Fibroblast of lung (primary cell): ENCODE measurements at regions not wholly inside any gene's neighbourhood (a gene's known extent, or its start where the extent isn't known, plus 50 kb on each side); places are given as distances from the start of the nearest gene placed in this dataset.

ENCODE experiments used
- DNase-seq, 2 donors: peaks; one replicate each; pipeline versions ENCODE4 v3.0.0 to v3.0.0-alpha.2; 2010; ENCODE audit warnings: low read depth in 2 of 2
- H2AFZ ChIP-seq: 2 replicates; pipeline ENCODE4 v1.5.1; 2012; ENCODE audit warnings: low read length, control low read depth, inconsistent platforms
- H3K27ac ChIP-seq: 2 replicates; pipeline ENCODE4 v1.5.1; 2011; ENCODE audit warnings: low read length, control low read depth; ENCODE audit not compliant: insufficient read depth
- H3K27me3 ChIP-seq: 2 replicates; pipeline ENCODE4 v1.5.1; 2011; ENCODE audit warnings: mild to moderate bottlenecking, low read length; ENCODE audit not compliant: control insufficient read depth, insufficient read depth
- H3K36me3 ChIP-seq: 2 replicates; pipeline ENCODE4 v1.5.1; 2011; ENCODE audit warnings: low read length; ENCODE audit not compliant: control insufficient read depth, insufficient read depth
- H3K4me1 ChIP-seq: 2 replicates; pipeline ENCODE4 v1.5.1; 2011; ENCODE audit warnings: low read length; ENCODE audit not compliant: control insufficient read depth, insufficient read depth; ENCODE audit errors: extremely low read depth
- H3K4me2 ChIP-seq: 2 replicates; pipeline ENCODE4 v1.5.1; 2011; ENCODE audit warnings: low read length, control low read depth; ENCODE audit not compliant: insufficient read depth; ENCODE audit errors: extremely low read depth
- H3K4me3 ChIP-seq, 4 experiments: fragments of 200-600 bp in 1 of 4; sonication (generic) in 1 of 4; replicated peaks in 1 of 4; 2 replicates each; pipeline ENCODE4 v1.5.1; 2011 to 2016; ENCODE audit warnings: low read length in 4 of 4, low read depth in 3 of 4, mild to moderate bottlenecking in 3 of 4, control low read depth in 2 of 4, inconsistent platforms in 1 of 4, mixed read lengths in 1 of 4; ENCODE audit not compliant: insufficient read depth in 1 of 4; ENCODE audit errors: control extremely low read depth in 1 of 4
- H3K79me2 ChIP-seq: 2 replicates; pipeline ENCODE4 v1.5.1; 2012; ENCODE audit warnings: mild to moderate bottlenecking, low read length, inconsistent platforms; ENCODE audit not compliant: control insufficient read depth, insufficient read depth
- H3K9ac ChIP-seq: 2 replicates; pipeline ENCODE4 v1.5.1; 2011; ENCODE audit warnings: mild to moderate bottlenecking, low read length, control low read depth; ENCODE audit not compliant: insufficient read depth
- H3K9me3 ChIP-seq: 2 replicates; pipeline ENCODE4 v1.5.1; 2012; ENCODE audit warnings: low read depth, low read length; ENCODE audit not compliant: control insufficient read depth, insufficient read depth
- H4K20me1 ChIP-seq: 2 replicates; pipeline ENCODE4 v1.5.1; 2011; ENCODE audit warnings: low read length; ENCODE audit not compliant: control insufficient read depth, insufficient read depth; ENCODE audit errors: extremely low read depth
- EZH2 ChIP-seq: IDR thresholded peaks from 2 replicates; pipeline ENCODE4 v1.5.1; 2012; ENCODE audit warnings: low read length, control low read depth, mild to moderate bottlenecking; ENCODE audit errors: missing control alignments
- TF ChIP-seq, protein P1 (sequence below), 2 donors: IDR thresholded peaks in 1 of 2; conservative IDR thresholded peaks in 1 of 2; 1 replicate in 1 of 2; 2 replicates in 1 of 2; pipeline ENCODE4 v1.5.1; 2011 to 2012; ENCODE audit warnings: low read length in 2 of 2, control low read depth in 1 of 2, inconsistent platforms in 1 of 2, low read depth in 1 of 2, mild to moderate bottlenecking in 1 of 2

DNA sequence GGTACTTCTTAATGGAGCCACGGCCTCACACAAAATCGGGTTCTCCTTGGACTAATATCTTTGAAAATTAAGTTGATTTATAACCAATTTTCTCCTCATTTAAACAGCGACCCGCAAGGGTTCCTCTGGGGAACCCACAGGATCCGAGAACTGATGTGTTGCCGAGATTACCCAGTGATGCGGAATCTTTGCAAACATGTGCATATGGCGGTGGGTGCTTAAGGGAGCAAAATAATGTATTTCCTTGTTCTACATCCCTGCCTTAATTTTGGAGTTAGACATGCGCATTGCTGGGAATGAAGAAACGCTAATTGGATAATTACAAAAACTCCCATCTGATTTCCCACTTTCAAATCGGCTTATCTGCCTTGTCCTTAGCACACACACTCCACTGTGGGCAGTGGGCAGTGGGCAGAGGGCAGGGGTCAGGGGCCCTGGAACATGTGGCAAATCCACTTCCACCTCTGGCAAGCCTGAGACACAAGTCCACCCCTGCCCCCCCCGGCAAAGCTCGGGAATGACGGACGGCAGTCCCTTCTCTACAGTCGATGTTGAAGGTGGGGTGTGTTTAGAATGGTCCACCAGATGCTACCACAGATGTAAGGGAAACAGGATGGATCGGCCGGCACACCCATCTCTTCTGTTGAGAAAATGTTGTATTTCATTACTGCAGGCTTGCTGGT lies 137.4 kb upstream of the CDH4 start:
- no peak for DNase-seq
- Histone ChIP-seq H3K27ac (no peak overlapping the region), H3K4me3 (no peak overlapping the region), H3K27me3 (peaks cover 6% of the 10 kb centered on the region), H3K36me3 (no peaks in the 10 kb centered on the region), H3K9me3 (no peaks in the 10 kb centered on the region), H3K4me1 (no peaks in the 10 kb centered on the region), H3K9ac (no peak overlapping the region), H2AFZ (no peak overlapping the region), H3K4me2 (no peak overlapping the region), H3K79me2 (no peaks in the 10 kb centered on the region), H4K20me1 (no peaks in the 10 kb centered on the region)
- TF ChIP-seq EZH2: no peak
- TF ChIP-seq, protein P1, sequence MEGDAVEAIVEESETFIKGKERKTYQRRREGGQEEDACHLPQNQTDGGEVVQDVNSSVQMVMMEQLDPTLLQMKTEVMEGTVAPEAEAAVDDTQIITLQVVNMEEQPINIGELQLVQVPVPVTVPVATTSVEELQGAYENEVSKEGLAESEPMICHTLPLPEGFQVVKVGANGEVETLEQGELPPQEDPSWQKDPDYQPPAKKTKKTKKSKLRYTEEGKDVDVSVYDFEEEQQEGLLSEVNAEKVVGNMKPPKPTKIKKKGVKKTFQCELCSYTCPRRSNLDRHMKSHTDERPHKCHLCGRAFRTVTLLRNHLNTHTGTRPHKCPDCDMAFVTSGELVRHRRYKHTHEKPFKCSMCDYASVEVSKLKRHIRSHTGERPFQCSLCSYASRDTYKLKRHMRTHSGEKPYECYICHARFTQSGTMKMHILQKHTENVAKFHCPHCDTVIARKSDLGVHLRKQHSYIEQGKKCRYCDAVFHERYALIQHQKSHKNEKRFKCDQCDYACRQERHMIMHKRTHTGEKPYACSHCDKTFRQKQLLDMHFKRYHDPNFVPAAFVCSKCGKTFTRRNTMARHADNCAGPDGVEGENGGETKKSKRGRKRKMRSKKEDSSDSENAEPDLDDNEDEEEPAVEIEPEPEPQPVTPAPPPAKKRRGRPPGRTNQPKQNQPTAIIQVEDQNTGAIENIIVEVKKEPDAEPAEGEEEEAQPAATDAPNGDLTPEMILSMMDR (conservative IDR thresholded peaks at IDR 0.05 in 1 of 2, IDR thresholded peaks at IDR 0.05 in 1 of 2; ENCODE audit: low read depth in 1 of 2, low read length in 2 of 2): no peak

DNA sequence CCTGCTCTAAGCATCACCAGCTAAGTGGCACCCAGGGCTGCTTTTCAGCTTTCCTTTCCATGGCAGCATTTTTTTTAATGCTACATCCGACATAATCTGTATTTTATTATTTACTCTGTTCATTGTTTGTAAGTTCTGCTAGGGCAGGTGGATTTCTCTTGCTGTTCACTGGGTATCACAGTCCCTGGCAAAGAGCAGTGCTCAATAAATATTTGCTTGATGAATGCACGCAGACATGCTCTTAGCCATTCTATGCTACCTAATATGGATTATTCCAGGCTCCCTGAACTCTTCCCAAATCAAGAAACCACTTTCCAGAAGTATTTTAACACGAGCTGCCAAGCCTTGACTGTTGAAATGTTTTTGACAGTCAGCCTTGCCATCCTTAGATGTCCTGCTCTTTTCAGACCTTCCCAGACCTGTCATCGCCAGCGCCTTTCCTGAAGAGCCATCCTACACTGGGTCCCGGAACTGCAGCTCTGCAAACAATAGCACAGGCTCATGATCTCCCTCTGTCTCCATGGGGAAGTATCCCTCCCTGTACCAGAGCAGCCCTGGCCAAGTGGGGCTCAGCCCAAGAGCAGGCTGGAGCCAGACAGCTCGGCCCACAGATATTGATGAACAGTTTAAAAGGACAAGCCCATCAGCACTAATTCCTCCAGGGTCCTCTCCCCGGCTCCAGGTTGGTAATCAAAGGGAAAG lies 136.5 kb upstream of the CDH4 start:
- H2AFZ ChIP-seq: no peak overlapping the region
- no peak overlapping the region for H3K4me3 ChIP-seq
- H3K27ac ChIP-seq: no peak overlapping the region
- H3K4me2 ChIP-seq: no peak overlapping the region
- no peak overlapping the region for H3K9ac ChIP-seq
- H3K79me2 ChIP-seq: no peaks in the 10 kb centered on the region
- no peaks in the 10 kb centered on the region for H3K4me1 ChIP-seq
- no peaks in the 10 kb centered on the region for H3K9me3 ChIP-seq
- H3K27me3 ChIP-seq: peaks cover 5% of the 10 kb centered on the region
- TF ChIP-seq, protein P1 (conservative IDR thresholded peaks at IDR 0.05 in 1 of 2, IDR thresholded peaks at IDR 0.05 in 1 of 2; ENCODE audit: low read depth in 1 of 2, low read length in 2 of 2): no peak
- TF ChIP-seq EZH2: no peak
- DNase-seq: no peak
- no peaks in the 10 kb centered on the region for H3K36me3 ChIP-seq
- no peaks in the 10 kb centered on the region for H4K20me1 ChIP-seq

DNA sequence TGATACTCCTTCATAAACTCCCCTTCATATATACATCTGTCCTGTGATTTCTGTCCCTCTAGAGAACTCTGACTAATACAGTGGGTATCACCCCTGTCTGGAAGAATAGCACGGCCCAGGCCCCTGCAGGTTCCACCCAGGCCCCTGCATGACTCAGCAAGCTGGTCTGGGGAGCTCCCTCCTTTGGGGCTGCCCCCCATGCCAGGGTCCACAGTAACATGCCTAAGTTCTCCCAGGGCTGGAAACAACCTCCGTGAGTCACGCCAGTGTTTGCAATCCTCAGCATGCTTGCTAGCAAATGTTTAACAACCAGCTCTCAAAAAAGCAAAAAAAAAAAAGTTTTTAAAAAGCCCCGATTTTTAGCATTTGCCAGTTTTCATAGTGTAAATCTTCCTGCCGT lies 134.3 kb upstream of the CDH4 start:
- Histone ChIP-seq H3K9ac (no peak overlapping the region), H4K20me1 (no peaks in the 10 kb centered on the region), H3K27ac (no peak overlapping the region), H3K4me2 (no peak overlapping the region), H3K27me3 (no peaks in the 10 kb centered on the region), H3K4me1 (no peaks in the 10 kb centered on the region), H2AFZ (no peak overlapping the region), H3K4me3 (no peak overlapping the region), H3K36me3 (no peaks in the 10 kb centered on the region), H3K79me2 (no peaks in the 10 kb centered on the region), H3K9me3 (no peaks in the 10 kb centered on the region)
- DNase-seq: peak; percentile 43 to 79
- no peak for TF ChIP-seq EZH2
